Hematopoietic multipotent progenitor cell treated with erythropoietin and hydrocortisone succinate and interleukin-3 and kit ligand, for 6 days (in vitro differentiated cells): ENCODE measurements at regions not wholly inside any gene's neighbourhood (a gene's known extent, or its start where the extent isn't known, plus 50 kb on each side); places are given as distances from the start of the nearest gene placed in this dataset.
"Not testable (repeated sequence)": the region's sequence is repeated elsewhere in the genome, so short reads cannot be mapped to it uniquely, and the experiment has no call there.

Experiments
- DNase-seq: peaks from one replicate; pipeline ENCODE4 v3.0.0-alpha.2; 2015

- DNase-seq: no peak
Measured at GRCh38 chr7:152502813-152503790, 67.3 kb upstream of the KMT2C start.

GRCh38 chr7:152501506-152501905 lies 65.7 kb upstream of the KMT2C start:
- DNase-seq: no peak

- DNase-seq: not testable (repeated sequence)
Measured at GRCh38 chr7:152499969-152500368, 64.2 kb upstream of the KMT2C start.

- DNase-seq: no peak
Measured at GRCh38 chr7:152495867-152496266, 60.1 kb upstream of the KMT2C start.

GRCh38 chr7:152492952-152493351 lies 57.1 kb upstream of the KMT2C start:
- DNase-seq: no peak

GRCh38 chr7:152489044-152489443 lies 53.2 kb upstream of the KMT2C start:
- no peak for DNase-seq

GRCh38 chr7:152486968-152487367 lies 51.2 kb upstream of the KMT2C start:
- no peak for DNase-seq

- no peak for DNase-seq
Measured at GRCh38 chr7:152485826-152486225, 50.0 kb upstream of the KMT2C start.
